K562 (cell line): ENCODE measurements at regions not wholly inside any gene's neighbourhood (a gene's known extent, or its start where the extent isn't known, plus 50 kb on each side); places are given as distances from the start of the nearest gene placed in this dataset.

Experiments used
- ATAC-seq: fragments of 200-7000 bp; cut with Tn5 transposase; 3 replicates; pipeline ENCODE4 v1.9.1; 2020; ENCODE audit warnings: moderate library complexity
- BruUV-seq: library from RNA; stranded (reverse); fragments of 400-500 nt; replicated peaks from 2 replicates; lab custom pipeline; 2021; lab: Mats Ljungman, UMichigan
- CTCF ChIA-PET: fragments of 300-600 bp; formaldehyde crosslinking; extraction: SDS; loops from one replicate; lab custom pipeline; 2021; ENCODE audit warnings: low intra/inter-chr PET ratio; lab: Yijun Ruan, JAX
- POLR2A ChIA-PET: fragments of 300-600, 350-650 bp; sonication (Branson Sonifier 250); formaldehyde crosslinking; extraction: SDS; loops from one replicate; lab custom pipeline; 2021; ENCODE audit warnings: antibody characterized with exemption, inconsistent platforms; lab: Yijun Ruan, JAX
- DNase-seq, 4 experiments: peaks; one replicate each; pipeline versions ENCODE4 v3.0.0 to v3.0.0-alpha.2; 2011 to 2018; ENCODE audit warnings: low spot score in 3 of 4, mixed read lengths in 3 of 4; ENCODE audit errors: extremely low read depth in 1 of 4
- FAIRE-seq: peaks from 2 replicates; lab custom pipeline; 2011; peaks lifted over from hg19 to GRCh38; lab: Jason Lieb, UNC
- H2AFZ ChIP-seq: 2 replicates; pipeline ENCODE4 v1.6.0; 2011; ENCODE audit warnings: low read depth, low read length, control low read depth, inconsistent platforms
- H3K27ac ChIP-seq: fragments of 200-600 bp; 3 replicates; pipeline ENCODE4 v1.8.0; 2011; ENCODE audit warnings: low read depth, mild to moderate bottlenecking, control low read depth, inconsistent platforms, low read length, moderate library complexity, mixed read lengths; ENCODE audit errors: extremely low read depth
- H3K27me3 ChIP-seq, 2 experiments: fragments of 300-600 bp in 1 of 2; 2 replicates in 1 of 2; 3 replicates in 1 of 2; pipeline versions ENCODE4 v1.6.0 to v1.8.0; 2011; ENCODE audit warnings: inconsistent platforms in 2 of 2, low read length in 2 of 2, mild to moderate bottlenecking in 1 of 2, mixed read lengths in 1 of 2, moderate library complexity in 1 of 2; ENCODE audit not compliant: control insufficient read depth in 2 of 2, insufficient read depth in 2 of 2
- H3K36me3 ChIP-seq: fragments of 300-600 bp; 3 replicates; pipeline ENCODE4 v1.8.0; 2011; ENCODE audit warnings: mild to moderate bottlenecking, low read length, inconsistent platforms; ENCODE audit not compliant: control insufficient read depth, insufficient read depth
- H3K4me1 ChIP-seq, 2 experiments: fragments of 200-600 bp in 1 of 2; replicated peaks in 1 of 2; 2 replicates in 1 of 2; 3 replicates in 1 of 2; pipeline versions ENCODE4 v1.5.1 to v1.8.0; 2011; ENCODE audit warnings: inconsistent platforms in 2 of 2, low read length in 2 of 2, mild to moderate bottlenecking in 1 of 2, mixed read lengths in 1 of 2, moderate library complexity in 1 of 2; ENCODE audit not compliant: control insufficient read depth in 2 of 2, insufficient read depth in 2 of 2
- H3K4me2 ChIP-seq: 2 replicates; pipeline ENCODE4 v1.6.1; 2011; ENCODE audit warnings: low read length, control low read depth, inconsistent platforms, mixed read lengths; ENCODE audit not compliant: insufficient read depth
- H3K4me3 ChIP-seq: fragments of 200-600 bp; sonication (generic), shearing (Covaris generic); 2 replicates; pipeline ENCODE4 v1.5.1; 2016; ENCODE audit warnings: control low read depth, inconsistent platforms
- H3K79me2 ChIP-seq: fragments of 200-600 bp; 3 replicates; pipeline ENCODE4 v1.8.0; 2011; ENCODE audit warnings: low read length, inconsistent platforms; ENCODE audit not compliant: control insufficient read depth, insufficient read depth
- H3K9ac ChIP-seq, 2 experiments: 2 replicates each; pipeline versions ENCODE4 v1.6.0 to v1.6.1; 2011; ENCODE audit warnings: low read depth in 2 of 2, low read length in 2 of 2, control low read depth in 1 of 2, inconsistent platforms in 1 of 2, mild to moderate bottlenecking in 1 of 2, mixed read lengths in 1 of 2; ENCODE audit not compliant: insufficient read depth in 1 of 2
- H3K9me1 ChIP-seq: one replicate; pipeline ENCODE4 v1.6.0; 2011; ENCODE audit warnings: inconsistent platforms, mild to moderate bottlenecking, low read length, moderate library complexity; ENCODE audit not compliant: control insufficient read depth, insufficient read depth
- H3K9me3 ChIP-seq: replicated peaks from 2 replicates; pipeline ENCODE4 v1.5.1; 2011; ENCODE audit warnings: low read depth, low read length, inconsistent platforms; ENCODE audit not compliant: control insufficient read depth, insufficient read depth
- H4K20me1 ChIP-seq: replicated peaks from 2 replicates; pipeline ENCODE4 v1.6.1; 2011; ENCODE audit warnings: low read length, inconsistent platforms, mixed read lengths; ENCODE audit not compliant: control insufficient read depth, insufficient read depth
- ARID3A ChIP-seq: IDR thresholded peaks from 2 replicates; pipeline ENCODE4 v1.6.1; 2012; ENCODE audit warnings: low read depth, low read length, improper control_type of control experiment, borderline replicate concordance
- ETV5 ChIP-seq: sonication (generic); formaldehyde crosslinking; IDR thresholded peaks from 2 replicates; pipeline ENCODE4 v1.4.0; 2020; ENCODE audit warnings: low read depth, mild to moderate bottlenecking, missing genetic modification reagents
- NFIC ChIP-seq: fragments of 450-650 bp; IDR thresholded peaks from 2 replicates; pipeline ENCODE4 v1.6.1; 2017; ENCODE audit warnings: mild to moderate bottlenecking, inconsistent platforms
- RFX5 ChIP-seq: IDR thresholded peaks from 2 replicates; pipeline ENCODE4 v1.6.1; 2011; ENCODE audit warnings: low read depth, mild to moderate bottlenecking, improper control_type of control experiment, low read length
- TGIF2 ChIP-seq: sonication (generic); formaldehyde crosslinking; IDR thresholded peaks from 2 replicates; pipeline ENCODE4 v1.8.1; 2022; ENCODE audit warnings: mild to moderate bottlenecking, missing genetic modification reagents, moderate library complexity
- ZNF408 ChIP-seq: fragments of 250-450 bp; sonication (Bioruptor Pico); IDR thresholded peaks from 2 replicates; pipeline ENCODE4 v1.4.0; 2020; ENCODE audit warnings: low read depth, mild to moderate bottlenecking, moderate library complexity
- WGBS: fragments of 100-300 bp; shearing (Covaris generic); methylation state at CpG from one replicate; pipeline ENCODE4 v1.1.6; 2016; ENCODE audit warnings: low coverage, mixed read lengths; ENCODE audit not compliant: insufficient coverage; ENCODE audit errors: missing lambda C conversion rate; 5-methylcytosine and 5-hydroxymethylcytosine counted together
- in situ Hi-C: fragments of 300-500 bp; cut with MboI; formaldehyde crosslinking; loops from 4 replicates; pipeline ENCODE4 v1.15.0; 2018; ENCODE audit warnings: inconsistent platforms, mixed read lengths
- intact Hi-C: fragments of 100-400 bp; cut with micrococcal nuclease; formaldehyde crosslinking; loops from 2 replicates; pipeline ENCODE4 v1.14.2; 2022
- TF ChIP-seq, protein P1 (sequence below): fragments of 150-350 bp; IDR thresholded peaks from 2 replicates; pipeline ENCODE4 v1.6.1; 2014; ENCODE audit warnings: low read depth, mild to moderate bottlenecking, low read length, borderline replicate concordance

DNA sequence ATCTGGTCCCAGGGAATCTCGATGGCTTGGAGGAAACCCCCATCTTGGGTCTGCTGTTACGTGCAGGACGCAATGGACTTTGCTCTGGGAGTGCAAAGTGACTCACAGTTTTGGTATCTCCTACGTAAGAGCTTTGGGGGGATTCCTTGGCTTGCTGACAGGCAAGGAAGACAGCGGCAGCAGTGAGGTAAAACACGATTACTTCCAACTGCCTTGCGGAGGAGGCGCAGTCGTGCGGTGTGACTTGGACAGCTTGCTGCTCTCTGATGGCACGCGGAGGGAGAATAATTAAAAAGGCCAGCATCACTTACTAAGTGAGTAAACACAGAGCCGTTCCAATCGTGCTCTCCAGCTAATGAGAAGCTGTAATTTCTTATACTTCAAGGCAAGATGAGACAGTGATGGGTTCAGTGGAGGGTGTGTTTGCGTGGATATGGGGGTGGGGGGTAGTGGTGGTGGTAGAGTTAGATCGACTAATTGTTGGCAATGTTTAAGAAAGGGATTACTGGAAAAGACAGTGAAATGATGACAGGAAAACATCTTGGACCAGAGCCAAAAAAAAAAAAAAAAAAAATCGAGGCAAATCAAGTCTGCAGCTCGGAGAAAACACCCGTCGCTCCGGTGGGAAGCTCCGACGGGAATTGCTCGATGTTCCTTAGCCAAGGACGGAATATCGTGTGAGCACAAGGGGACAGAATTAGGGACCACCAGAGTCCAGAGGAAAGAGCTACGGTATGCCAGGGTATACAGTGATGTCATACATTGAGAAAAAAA is 184.8 kb upstream of the ZFHX3 start:
- TF ChIP-seq ZNF408 (CRISPR knock-in tag): no peak
- TF ChIP-seq, protein P1, sequence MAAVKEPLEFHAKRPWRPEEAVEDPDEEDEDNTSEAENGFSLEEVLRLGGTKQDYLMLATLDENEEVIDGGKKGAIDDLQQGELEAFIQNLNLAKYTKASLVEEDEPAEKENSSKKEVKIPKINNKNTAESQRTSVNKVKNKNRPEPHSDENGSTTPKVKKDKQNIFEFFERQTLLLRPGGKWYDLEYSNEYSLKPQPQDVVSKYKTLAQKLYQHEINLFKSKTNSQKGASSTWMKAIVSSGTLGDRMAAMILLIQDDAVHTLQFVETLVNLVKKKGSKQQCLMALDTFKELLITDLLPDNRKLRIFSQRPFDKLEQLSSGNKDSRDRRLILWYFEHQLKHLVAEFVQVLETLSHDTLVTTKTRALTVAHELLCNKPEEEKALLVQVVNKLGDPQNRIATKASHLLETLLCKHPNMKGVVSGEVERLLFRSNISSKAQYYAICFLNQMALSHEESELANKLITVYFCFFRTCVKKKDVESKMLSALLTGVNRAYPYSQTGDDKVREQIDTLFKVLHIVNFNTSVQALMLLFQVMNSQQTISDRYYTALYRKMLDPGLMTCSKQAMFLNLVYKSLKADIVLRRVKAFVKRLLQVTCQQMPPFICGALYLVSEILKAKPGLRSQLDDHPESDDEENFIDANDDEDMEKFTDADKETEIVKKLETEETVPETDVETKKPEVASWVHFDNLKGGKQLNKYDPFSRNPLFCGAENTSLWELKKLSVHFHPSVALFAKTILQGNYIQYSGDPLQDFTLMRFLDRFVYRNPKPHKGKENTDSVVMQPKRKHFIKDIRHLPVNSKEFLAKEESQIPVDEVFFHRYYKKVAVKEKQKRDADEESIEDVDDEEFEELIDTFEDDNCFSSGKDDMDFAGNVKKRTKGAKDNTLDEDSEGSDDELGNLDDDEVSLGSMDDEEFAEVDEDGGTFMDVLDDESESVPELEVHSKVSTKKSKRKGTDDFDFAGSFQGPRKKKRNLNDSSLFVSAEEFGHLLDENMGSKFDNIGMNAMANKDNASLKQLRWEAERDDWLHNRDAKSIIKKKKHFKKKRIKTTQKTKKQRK: no peak
- no peak for TF ChIP-seq TGIF2
- TF ChIP-seq NFIC: peak; percentile 80
- no peak for TF ChIP-seq RFX5
- TF ChIP-seq ARID3A: no peak
- TF ChIP-seq ETV5 (CRISPR knock-in tag): no peak
- no peak overlapping the region for H3K4me3 ChIP-seq
- FAIRE-seq (no peak), DNase-seq (peak in 1 of 4 experiments; percentile 5), ATAC-seq (no peak)
- H3K79me2 ChIP-seq: no peaks in the 10 kb centered on the region
- no peak overlapping the region for H3K9ac ChIP-seq
- intact Hi-C loops: no loop called here
- in situ Hi-C loops: no loop called here
- H3K9me1 ChIP-seq: no peaks in the 10 kb centered on the region
- CTCF ChIA-PET: no interaction called here
- BruUV-seq: no TSS peak
- H3K27ac ChIP-seq: no peak overlapping the region
- H4K20me1 ChIP-seq: 0 out of 2 replicates have a peak, but pooled peaks cover 5% of the 10 kb centered on the region
- H3K27me3 ChIP-seq: peaks cover 5 to 27% of the 10 kb centered on the region in 2 experiments; a peak in 3 of 5 replicates
- no peaks in the 10 kb centered on the region for H3K4me1 ChIP-seq
- 4% methylated on average over 22 of the region's 27 CpGs for WGBS
- H2AFZ ChIP-seq: no peak overlapping the region
- H3K4me2 ChIP-seq: no peak overlapping the region
- H3K36me3 ChIP-seq: no peaks in the 10 kb centered on the region
- POLR2A ChIA-PET: interaction anchor here (0.6 to 1.7 kb wide), 2 partner anchors 10 to 1809 kb away, joined by 3 to 5 read pairs; no protein-coding TSS in a partner anchor
- no peaks in the 10 kb centered on the region for H3K9me3 ChIP-seq
